ENCODE measurements at regions not wholly inside any gene's neighbourhood (a gene's known extent, or its start where the extent isn't known, plus 50 kb on each side); places are given as distances from the start of the nearest gene placed in this dataset.

- intact Hi-C loops (cut with DNase I): no loop called here
- no peak for TF ChIP-seq CTCF (IDR thresholded peaks at IDR 0.05)
- TF ChIP-seq POLR2A (IDR thresholded peaks at IDR 0.05): no peak
- no peaks in the 10 kb centered on the region for H3K27me3 ChIP-seq
- H3K4me1 ChIP-seq: no peaks in the 10 kb centered on the region
- H3K4me3 ChIP-seq: no peak overlapping the region
- H3K9me3 ChIP-seq: no peaks in the 10 kb centered on the region
- no peaks in the 10 kb centered on the region for H3K36me3 ChIP-seq
- 61% methylated on average over 3 of the region's 3 CpGs for WGBS, 2 donors
- no peak for DNase-seq
- H3K27ac ChIP-seq: no peak overlapping the region
Measured at GRCh38 chr14:87312894-87313205, 680.1 kb downstream of the GALC start.

- Histone ChIP-seq H3K27ac (no peak overlapping the region), H3K9me3 (no peaks in the 10 kb centered on the region), H3K27me3 (no peaks in the 10 kb centered on the region), H3K4me3 (no peak overlapping the region), H3K4me1 (no peaks in the 10 kb centered on the region), H3K36me3 (no peaks in the 10 kb centered on the region)
- intact Hi-C loops (cut with DNase I): no loop called here
- 38 to 44% methylated on average over 7 of the region's 7 CpGs for WGBS, 2 donors
- no peak for TF ChIP-seq CTCF (IDR thresholded peaks at IDR 0.05)
- TF ChIP-seq POLR2A (IDR thresholded peaks at IDR 0.05): no peak
- DNase-seq: no peak
Measured at GRCh38 chr14:87312169-87312893, 680.7 kb downstream of the GALC start.

GRCh38 chr14:87309557-87309956 is 683.4 kb downstream of the GALC start:
- no peak for TF ChIP-seq CTCF (IDR thresholded peaks at IDR 0.05)
- TF ChIP-seq POLR2A (IDR thresholded peaks at IDR 0.05): no peak
- no peak for DNase-seq
- H3K9me3 ChIP-seq: no peaks in the 10 kb centered on the region
- H3K27ac ChIP-seq: no peak overlapping the region
- no peaks in the 10 kb centered on the region for H3K4me1 ChIP-seq
- H3K4me3 ChIP-seq: no peak overlapping the region
- H3K36me3 ChIP-seq: no peaks in the 10 kb centered on the region
- WGBS, 2 donors: 33 to 34% methylated on average over 1 to 2 of the region's 2 CpGs
- intact Hi-C loops (cut with DNase I): no loop called here
- H3K27me3 ChIP-seq: no peaks in the 10 kb centered on the region

GRCh38 chr14:87306409-87307168 is 686.4 kb downstream of the GALC start:
- DNase-seq: no peak
- intact Hi-C loops (cut with DNase I): no loop called here
- WGBS, 2 donors: 50 to 80% methylated on average over 1 of the region's 1 CpG

GRCh38 chr14:87305345-87305744 is 687.6 kb downstream of the GALC start:
- no peak overlapping the region for H3K27ac ChIP-seq
- no peak overlapping the region for H3K4me3 ChIP-seq
- no peaks in the 10 kb centered on the region for H3K4me1 ChIP-seq
- DNase-seq: no peak
- 58 to 63% methylated on average over 3 of the region's 3 CpGs for WGBS, 2 donors
- TF ChIP-seq CTCF (IDR thresholded peaks at IDR 0.05) (no peak), POLR2A (IDR thresholded peaks at IDR 0.05) (no peak)
- intact Hi-C loops (cut with DNase I): no loop called here
- H3K27me3 ChIP-seq: no peaks in the 10 kb centered on the region
- no peaks in the 10 kb centered on the region for H3K9me3 ChIP-seq
- H3K36me3 ChIP-seq: no peaks in the 10 kb centered on the region

More at GRCh38 chr14:87306409-87307168, 686.4 kb downstream of the GALC start:
- no peak overlapping the region for H3K4me3 ChIP-seq
- H3K9me3 ChIP-seq: no peaks in the 10 kb centered on the region
- no peak for TF ChIP-seq POLR2A (IDR thresholded peaks at IDR 0.05)
- H3K27ac ChIP-seq: no peak overlapping the region
- no peaks in the 10 kb centered on the region for H3K4me1 ChIP-seq
- no peaks in the 10 kb centered on the region for H3K27me3 ChIP-seq
- no peaks in the 10 kb centered on the region for H3K36me3 ChIP-seq

All from esophagus squamous epithelium (tissue), 5 donors.